WTC11 (cell line): ENCODE measurements at regions not wholly inside any gene's neighbourhood (a gene's known extent, or its start where the extent isn't known, plus 50 kb on each side); places are given as distances from the start of the nearest gene placed in this dataset.

ENCODE experiments used
- CDX4 ChIP-seq: fragments of 250-450 bp; sonication (Bioruptor Pico); IDR thresholded peaks from 2 replicates; pipeline ENCODE4 v1.9.0; 2021; ENCODE audit warnings: moderate library complexity, mild to moderate bottlenecking, inconsistent platforms, borderline replicate concordance
- CTCF ChIP-seq: fragments of 200-600 bp; IDR thresholded peaks from 2 replicates; pipeline ENCODE4 v1.8.0; 2022; ENCODE audit warnings: antibody characterized with exemption
- EMX1 ChIP-seq: fragments of 250-450 bp; sonication (Bioruptor Pico); IDR thresholded peaks from 2 replicates; pipeline ENCODE4 v1.8.0; 2021; ENCODE audit warnings: mild to moderate bottlenecking
- FOXK1 ChIP-seq: sonication (generic); formaldehyde crosslinking; IDR thresholded peaks from 2 replicates; pipeline ENCODE4 v1.8.0; 2022; ENCODE audit warnings: mild to moderate bottlenecking, moderate library complexity, missing genetic modification reagents
- HMGXB4 ChIP-seq: sonication (generic); formaldehyde crosslinking; IDR thresholded peaks from 2 replicates; pipeline ENCODE4 v1.8.1; 2023; ENCODE audit warnings: mild to moderate bottlenecking, moderate library complexity, missing genetic modification reagents
- IRF1 ChIP-seq: sonication (generic); formaldehyde crosslinking; IDR thresholded peaks from 2 replicates; pipeline ENCODE4 v1.8.0; 2023; ENCODE audit warnings: missing genetic modification reagents

- TF ChIP-seq IRF1 (CRISPR knock-in tag) (no peak), CTCF (no peak), FOXK1 (no peak), CDX4 (CRISPR knock-in tag) (no peak), EMX1 (CRISPR knock-in tag) (no peak), HMGXB4 (no peak)
These were observed 154.9 kb upstream of the KYNU start for GRCh38 chr2:142722569-142722968.
